H1 (cell line): ENCODE measurements at regions not wholly inside any gene's neighbourhood (a gene's known extent, or its start where the extent isn't known, plus 50 kb on each side); places are given as distances from the start of the nearest gene placed in this dataset.

ENCODE experiments used
- CTCF ChIA-PET: fragments of 300-600 bp; sonication (Branson Sonifier 250); formaldehyde crosslinking; loops from one replicate; lab custom pipeline; 2021; ENCODE audit not compliant: partially characterized antibody; lab: Charles Lee
- POLR2A ChIA-PET: fragments of 300-600 bp; sonication (Branson Sonifier 250); formaldehyde crosslinking; loops from one replicate; lab custom pipeline; 2021; ENCODE audit warnings: inconsistent platforms; ENCODE audit not compliant: partially characterized antibody; lab: Charles Lee
- DNase-seq, 2 experiments: peaks; one replicate each; pipeline versions ENCODE4 v3.0.0 to v3.0.0-alpha.2; 2010 to 2022; ENCODE audit warnings: low spot score in 2 of 2, low read depth in 1 of 2, mixed read lengths in 1 of 2
- FAIRE-seq: peaks from 2 replicates; lab custom pipeline; 2011; peaks lifted over from hg19 to GRCh38; lab: Jason Lieb, UNC
- H2AFZ ChIP-seq: 2 replicates; pipeline ENCODE4 v1.8.1; 2012; ENCODE audit warnings: low read length, inconsistent platforms
- H2AK5ac ChIP-seq: 2 replicates; pipeline ENCODE4 v1.6.1; 2013; ENCODE audit warnings: low read depth, low read length
- H2BK120ac ChIP-seq: replicated peaks from 2 replicates; pipeline ENCODE3; 2013; ENCODE audit warnings: low read depth, low read length, inconsistent platforms
- H2BK12ac ChIP-seq: 2 replicates; pipeline ENCODE4 v1.6.1; 2013; ENCODE audit warnings: low read depth, low read length
- H2BK15ac ChIP-seq: 2 replicates; pipeline ENCODE4 v1.6.1; 2013; ENCODE audit warnings: low read length
- H2BK20ac ChIP-seq: 2 replicates; pipeline ENCODE4 v1.6.1; 2013; ENCODE audit warnings: low read length
- H2BK5ac ChIP-seq: 2 replicates; pipeline ENCODE4 v1.6.1; 2013; ENCODE audit warnings: low read depth, low read length
- H3K14ac ChIP-seq: 2 replicates; pipeline ENCODE4 v1.6.1; 2013; ENCODE audit warnings: inconsistent platforms; ENCODE audit not compliant: insufficient read length
- H3K18ac ChIP-seq: 2 replicates; pipeline ENCODE4 v1.6.1; 2013; ENCODE audit warnings: low read length; ENCODE audit errors: extremely low read depth
- H3K23ac ChIP-seq: 2 replicates; pipeline ENCODE4 v1.6.1; 2013; ENCODE audit warnings: inconsistent platforms; ENCODE audit not compliant: insufficient read length
- H3K23me2 ChIP-seq: 2 replicates; pipeline ENCODE4 v1.6.1; 2013; ENCODE audit warnings: low read depth, low read length
- H3K27ac ChIP-seq: 2 replicates; pipeline ENCODE4 v1.6.1; 2011; ENCODE audit warnings: low read depth, low read length, inconsistent platforms
- H3K27me3 ChIP-seq, 4 experiments: replicated peaks in 1 of 4; 1 replicate in 1 of 4; 2 replicates in 3 of 4; pipeline versions ENCODE4 v1.6.1 to v1.8.1; 2011 to 2013; ENCODE audit warnings: low read length in 3 of 4, mild to moderate bottlenecking in 3 of 4, inconsistent platforms in 2 of 4, mixed read lengths in 2 of 4, moderate library complexity in 1 of 4; ENCODE audit not compliant: control insufficient read depth in 3 of 4, insufficient read depth in 3 of 4; ENCODE audit errors: extremely low read depth in 1 of 4
- H3K36me3 ChIP-seq, 4 experiments: 2 replicates each; pipeline versions ENCODE4 v1.6.1 to v1.8.1; 2011 to 2013; ENCODE audit warnings: mild to moderate bottlenecking in 4 of 4, low read length in 3 of 4, moderate library complexity in 2 of 4, control low read depth in 1 of 4, inconsistent platforms in 1 of 4; ENCODE audit not compliant: insufficient read depth in 4 of 4, control insufficient read depth in 2 of 4
- H3K4ac ChIP-seq: replicated peaks from 2 replicates; pipeline ENCODE3; 2013; ENCODE audit warnings: low read length, low read depth, mixed read lengths, inconsistent platforms; ENCODE audit not compliant: insufficient read length
- H3K4me1 ChIP-seq, 4 experiments: replicated peaks in 1 of 4; 1 replicate in 1 of 4; 2 replicates in 3 of 4; pipeline versions ENCODE4 v1.6.1 to v1.8.1; 2011 to 2013; ENCODE audit warnings: low read length in 3 of 4, inconsistent platforms in 2 of 4, mixed read lengths in 1 of 4; ENCODE audit not compliant: insufficient read depth in 4 of 4, control insufficient read depth in 3 of 4
- H3K4me2 ChIP-seq, 2 experiments: 2 replicates each; pipeline versions ENCODE4 v1.6.1 to v1.8.1; 2011 to 2013; ENCODE audit warnings: low read depth in 2 of 2, low read length in 2 of 2, control low read depth in 1 of 2, inconsistent platforms in 1 of 2, mild to moderate bottlenecking in 1 of 2; ENCODE audit not compliant: insufficient read depth in 1 of 2
- H3K4me3 ChIP-seq, 4 experiments: fragments of 200-600, 300-600 bp in 1 of 4; sonication (generic), shearing (Covaris generic), sonication (Bioruptor Twin) in 1 of 4; 2 replicates each; pipeline versions ENCODE4 v1.5.1 to v1.8.1; 2011 to 2016; ENCODE audit warnings: low read length in 4 of 4, low read depth in 3 of 4, control low read depth in 2 of 4, inconsistent platforms in 2 of 4, mild to moderate bottlenecking in 2 of 4, mixed read lengths in 1 of 4, moderate library complexity in 1 of 4; ENCODE audit not compliant: insufficient read depth in 2 of 4; ENCODE audit errors: extremely low read depth in 1 of 4
- H3K56ac ChIP-seq: replicated peaks from 2 replicates; pipeline ENCODE3; 2013; ENCODE audit warnings: low read depth, mild to moderate bottlenecking, mixed read lengths, low read length, inconsistent platforms; ENCODE audit not compliant: insufficient read length
- H3K79me1 ChIP-seq: 2 replicates; pipeline ENCODE4 v1.6.1; 2013; ENCODE audit warnings: low read depth, low read length, control low read depth
- H3K79me2 ChIP-seq, 2 experiments: 2 replicates each; pipeline versions ENCODE4 v1.6.1 to v1.8.1; 2012 to 2013; ENCODE audit warnings: low read length in 2 of 2, mild to moderate bottlenecking in 2 of 2, inconsistent platforms in 1 of 2; ENCODE audit not compliant: insufficient read depth in 2 of 2, control insufficient read depth in 1 of 2
- H3K9ac ChIP-seq, 4 experiments: replicated peaks in 1 of 4; 1 replicate in 1 of 4; 2 replicates in 3 of 4; pipeline versions ENCODE4 v1.6.1 to v1.8.1; 2011 to 2013; ENCODE audit warnings: low read depth in 3 of 4, low read length in 3 of 4, control low read depth in 2 of 4, mild to moderate bottlenecking in 2 of 4, moderate library complexity in 2 of 4, inconsistent platforms in 1 of 4; ENCODE audit errors: extremely low read depth in 1 of 4
- H3K9me3 ChIP-seq, 2 experiments: 2 replicates each; pipeline versions ENCODE4 v1.6.1 to v1.8.1; 2012 to 2013; ENCODE audit warnings: mild to moderate bottlenecking in 2 of 2, moderate library complexity in 2 of 2, control low read depth in 1 of 2, inconsistent platforms in 1 of 2, low read depth in 1 of 2, low read length in 1 of 2, mixed read lengths in 1 of 2; ENCODE audit not compliant: insufficient read depth in 2 of 2
- H4K20me1 ChIP-seq, 2 experiments: replicated peaks in 1 of 2; 2 replicates each; pipeline versions ENCODE3 to v1.8.1; 2011 to 2013; ENCODE audit warnings: inconsistent platforms in 2 of 2, low read length in 2 of 2, mild to moderate bottlenecking in 1 of 2; ENCODE audit not compliant: insufficient read depth in 2 of 2, control insufficient read depth in 1 of 2
- H4K5ac ChIP-seq: 2 replicates; pipeline ENCODE4 v1.6.1; 2013; ENCODE audit warnings: low read length, low read depth, mixed read lengths, inconsistent platforms; ENCODE audit not compliant: insufficient read length
- H4K8ac ChIP-seq: 2 replicates; pipeline ENCODE4 v1.8.0; 2013; ENCODE audit warnings: mild to moderate bottlenecking, moderate library complexity, low read length, inconsistent platforms; ENCODE audit not compliant: insufficient read depth; ENCODE audit errors: extremely low read depth
- H4K91ac ChIP-seq: replicated peaks from 2 replicates; pipeline ENCODE3; 2013; ENCODE audit warnings: low read length, mixed read lengths, inconsistent platforms; ENCODE audit not compliant: insufficient read length
- BCL11A ChIP-seq, 2 experiments: IDR thresholded peaks; one replicate each; pipeline ENCODE4 v1.6.1; 2011; ENCODE audit warnings: low read depth in 2 of 2, low read length in 2 of 2, mild to moderate bottlenecking in 2 of 2
- TEAD4 ChIP-seq: IDR thresholded peaks from 2 replicates; pipeline ENCODE4 v1.6.1; 2012; ENCODE audit warnings: low read depth, low read length, inconsistent platforms, mixed read lengths
- WGBS, 2 experiments: shearing (Covaris generic) in 1 of 2; methylation state at CpG; one replicate each; pipeline versions ENCODE4 v1.1.6 to v1.1.7; 2013 to 2015; ENCODE audit warnings: low lambda C conversion rate in 2 of 2, mixed read lengths in 2 of 2, inconsistent platforms in 1 of 2, low coverage in 1 of 2, missing lambda C conversion rate in 1 of 2; ENCODE audit not compliant: insufficient replicate concordance in 2 of 2, insufficient coverage in 1 of 2, insufficient read length in 1 of 2; ENCODE audit errors: extremely low coverage in 1 of 2, missing lambda C conversion rate in 1 of 2; 5-methylcytosine and 5-hydroxymethylcytosine counted together

DNA sequence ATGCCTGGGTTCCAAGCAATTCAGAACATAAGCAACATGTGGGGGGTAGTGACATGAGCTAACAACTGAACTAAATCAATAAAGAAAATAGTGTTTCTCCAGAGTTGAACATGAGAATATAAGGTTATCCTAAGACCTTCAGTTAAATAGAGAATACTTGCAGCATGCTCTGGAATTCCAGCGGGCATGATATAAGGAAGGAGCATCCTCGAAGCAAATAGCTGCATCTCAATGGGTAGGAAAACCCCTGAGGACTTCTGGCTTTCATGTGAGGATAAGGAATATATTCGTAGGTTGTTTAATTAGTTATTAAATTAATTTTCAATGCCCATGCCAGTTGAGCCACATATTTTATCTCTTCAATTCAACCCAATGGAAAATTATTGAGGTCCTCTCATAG is 631.2 kb upstream of the EPHA7 start:
- H3K36me3 ChIP-seq, result no peaks in the 10 kb centered on the region
- H2BK20ac ChIP-seq, result no peak overlapping the region; the same call in 1 of the 2 replicates
- no peak for TF ChIP-seq BCL11A (IDR thresholded peaks at IDR 0.05; ENCODE audit: low read depth in 2 of 2, low read length in 2 of 2)
- peak; percentile 50; the same call in 1 of the 2 replicates for TF ChIP-seq TEAD4
- no peak overlapping the region for H2AK5ac ChIP-seq
- H3K14ac ChIP-seq, result no peak overlapping the region
- H4K8ac ChIP-seq, result no peak overlapping the region
- peak overlapping the region; percentile 47; the same call in 1 of the 2 replicates for H2BK5ac ChIP-seq
- peaks cover 0 to 16% (median 8%) of the 10 kb centered on the region in 4 experiments; a peak in 5 of 7 replicates for H3K4me1 ChIP-seq
- H2BK120ac ChIP-seq, result peak overlapping the region; percentile 96
- H2BK12ac ChIP-seq, result no peak overlapping the region
- H4K5ac ChIP-seq, result no peak overlapping the region
- H4K91ac ChIP-seq, result no peak overlapping the region
- no peaks in the 10 kb centered on the region for H3K27me3 ChIP-seq
- 64% methylated on average over 3 of the region's 3 CpGs; no CpG with 5 or more reads in 1 of the 2 experiments for WGBS, 2 experiments
- no peak overlapping the region for H2BK15ac ChIP-seq
- no peak overlapping the region for H3K4ac ChIP-seq
- no peak overlapping the region for H3K56ac ChIP-seq
- H3K27ac ChIP-seq, result no peak overlapping the region
- no peak overlapping the region for H2AFZ ChIP-seq
- H3K23me2 ChIP-seq, result no peaks in the 10 kb centered on the region; the same call in 1 of the 2 replicates
- DNase-seq, result no peak
- FAIRE-seq, result no peak
- no peak overlapping the region for H3K18ac ChIP-seq
- ChIA-PET POLR2A (interaction anchor here (0.7 to 1.0 kb wide), 2 partner anchors 15 to 225 kb away, joined by 3 read pairs; no protein-coding TSS in a partner anchor), CTCF (interaction anchor here (0.8 to 1.3 kb wide), 3 partner anchors 14 to 329 kb away, joined by 3 to 4 read pairs (median 3); no protein-coding TSS in a partner anchor)
- no peaks in the 10 kb centered on the region for H3K9me3 ChIP-seq
- no peaks in the 10 kb centered on the region for H4K20me1 ChIP-seq
- H3K23ac ChIP-seq, result no peak overlapping the region
- no peak overlapping the region for H3K4me3 ChIP-seq
- H3K79me1 ChIP-seq, result no peaks in the 10 kb centered on the region
- no peaks in the 10 kb centered on the region for H3K79me2 ChIP-seq
- no peak overlapping the region for H3K9ac ChIP-seq
- no peak overlapping the region for H3K4me2 ChIP-seq
